ENCODE measurements at regions not wholly inside any gene's neighbourhood (a gene's known extent, or its start where the extent isn't known, plus 50 kb on each side); places are given as distances from the start of the nearest gene placed in this dataset.
"Not testable (repeated sequence)": the region's sequence is repeated elsewhere in the genome, so short reads cannot be mapped to it uniquely, and the experiment has no call there.

GRCh38 chr7:51577390-51577789 is 260.8 kb upstream of the COBL start:
- Histone ChIP-seq H3K36me3 (replicated peaks) (no peaks in the 10 kb centered on the region), H3K4me3 (ENCODE audit: low read depth, low read length) (no peak overlapping the region), H3K27me3 (replicated peaks) (no peaks in the 10 kb centered on the region), H3K27ac (no peak overlapping the region)
- DNase-seq, result no peak
- in situ Hi-C loops (cut with HindIII; ENCODE audit: low pct_ligation_motif_present, low sequenced_read_pairs), result no loop called here
- TF ChIP-seq CTCF (IDR thresholded peaks at IDR 0.05; ENCODE audit: low read depth, low read length, missing control alignments), result no peak

- Histone ChIP-seq H3K4me3 (ENCODE audit: low read depth, low read length) (no peak overlapping the region), H3K36me3 (replicated peaks) (no peaks in the 10 kb centered on the region), H3K27me3 (replicated peaks) (no peaks in the 10 kb centered on the region), H3K27ac (no peak overlapping the region)
- no peak for DNase-seq
- in situ Hi-C loops (cut with HindIII; ENCODE audit: low pct_ligation_motif_present, low sequenced_read_pairs), result no loop called here
- TF ChIP-seq CTCF (IDR thresholded peaks at IDR 0.05; ENCODE audit: low read depth, low read length, missing control alignments), result no peak
Measured at GRCh38 chr7:51569581-51569980, 253.0 kb upstream of the COBL start.

- no peak for TF ChIP-seq CTCF (IDR thresholded peaks at IDR 0.05; ENCODE audit: low read depth, low read length, missing control alignments)
- DNase-seq, result no peak
- Histone ChIP-seq H3K4me3 (ENCODE audit: low read depth, low read length) (no peak overlapping the region), H3K27me3 (replicated peaks) (no peaks in the 10 kb centered on the region), H3K27ac (no peak overlapping the region), H3K36me3 (replicated peaks) (no peaks in the 10 kb centered on the region)
- in situ Hi-C loops (cut with HindIII; ENCODE audit: low pct_ligation_motif_present, low sequenced_read_pairs), result no loop called here
Measured at GRCh38 chr7:51569176-51569575, 252.6 kb upstream of the COBL start.

GRCh38 chr7:51551070-51551469 is 234.5 kb upstream of the COBL start:
- H3K36me3 ChIP-seq (replicated peaks), result no peaks in the 10 kb centered on the region
- TF ChIP-seq CTCF (IDR thresholded peaks at IDR 0.05; ENCODE audit: low read depth, low read length, missing control alignments), result no peak
- no peak overlapping the region for H3K27ac ChIP-seq
- H3K27me3 ChIP-seq (replicated peaks), result no peaks in the 10 kb centered on the region
- no peak for DNase-seq
- no peak overlapping the region for H3K4me3 ChIP-seq (ENCODE audit: low read depth, low read length)
- in situ Hi-C loops (cut with HindIII; ENCODE audit: low pct_ligation_motif_present, low sequenced_read_pairs), result no loop called here

GRCh38 chr7:51545131-51545530 is 228.5 kb upstream of the COBL start:
- Histone ChIP-seq H3K4me3 (ENCODE audit: low read depth, low read length) (no peak overlapping the region), H3K27ac (no peak overlapping the region), H3K27me3 (replicated peaks) (no peaks in the 10 kb centered on the region), H3K36me3 (replicated peaks) (no peaks in the 10 kb centered on the region)
- DNase-seq, result no peak
- TF ChIP-seq CTCF (IDR thresholded peaks at IDR 0.05; ENCODE audit: low read depth, low read length, missing control alignments), result no peak
- in situ Hi-C loops (cut with HindIII; ENCODE audit: low pct_ligation_motif_present, low sequenced_read_pairs), result no loop called here

- in situ Hi-C loops (cut with HindIII; ENCODE audit: low pct_ligation_motif_present, low sequenced_read_pairs), result no loop called here
- no peaks in the 10 kb centered on the region for H3K27me3 ChIP-seq (replicated peaks)
- no peak for DNase-seq
- no peaks in the 10 kb centered on the region for H3K36me3 ChIP-seq (replicated peaks)
- H3K4me3 ChIP-seq (ENCODE audit: low read depth, low read length), result no peak overlapping the region
- no peak for TF ChIP-seq CTCF (IDR thresholded peaks at IDR 0.05; ENCODE audit: low read depth, low read length, missing control alignments)
- no peak overlapping the region for H3K27ac ChIP-seq
Measured at GRCh38 chr7:51543801-51544553, 227.4 kb upstream of the COBL start.

GRCh38 chr7:51540906-51541305 is 224.3 kb upstream of the COBL start:
- H3K27me3 ChIP-seq (replicated peaks); H3K36me3 ChIP-seq (replicated peaks); in situ Hi-C loops (cut with HindIII; ENCODE audit: low pct_ligation_motif_present, low sequenced_read_pairs): not testable (repeated sequence)

More at GRCh38 chr7:51540906-51541305, 224.3 kb upstream of the COBL start:
- not testable (repeated sequence) for H3K27ac ChIP-seq; H3K4me3 ChIP-seq (ENCODE audit: low read depth, low read length); DNase-seq

All from brain microvascular endothelial cell (primary cell).